GM18502 (cell line): ENCODE measurements at regions not wholly inside any gene's neighbourhood (a gene's known extent, or its start where the extent isn't known, plus 50 kb on each side); places are given as distances from the start of the nearest gene placed in this dataset.
"Not testable (repeated sequence)": the region's sequence is repeated elsewhere in the genome, so short reads cannot be mapped to it uniquely, and the experiment has no call there.

ENCODE experiments used
- ATAC-seq: cut with Tn5 transposase; IDR thresholded peaks from one replicate; pipeline ENCODE4 v1.9.1; 2021; ENCODE audit warnings: mild to moderate bottlenecking; ENCODE audit not compliant: unreplicated experiment, poor library complexity

- no peak for ATAC-seq
Observed at GRCh38 chr2:142721015-142721414, 156.4 kb upstream of the KYNU start.

GRCh38 chr2:142718576-142719155 is 158.8 kb upstream of the KYNU start:
- no peak for ATAC-seq

- no peak for ATAC-seq
Observed at GRCh38 chr2:142716463-142717242, 160.8 kb upstream of the KYNU start.

- ATAC-seq, result peak; percentile 76
Observed at GRCh38 chr2:142714600-142714999, 162.9 kb upstream of the KYNU start.

GRCh38 chr2:142710336-142710735 is 167.1 kb upstream of the KYNU start:
- ATAC-seq, result no peak

GRCh38 chr2:142707318-142707717 is 170.1 kb upstream of the KYNU start:
- ATAC-seq, result no peak

- ATAC-seq, result not testable (repeated sequence)
Observed at GRCh38 chr2:142702397-142702796, 175.1 kb upstream of the KYNU start.

GRCh38 chr2:142695350-142696257 is 181.9 kb upstream of the KYNU start:
- peak; percentile 61 for ATAC-seq

- ATAC-seq, result no peak
Observed at GRCh38 chr2:142694282-142694681, 183.2 kb upstream of the KYNU start.

GRCh38 chr2:142693171-142693950 is 184.1 kb upstream of the KYNU start:
- no peak for ATAC-seq

GRCh38 chr2:142688856-142689605 is 188.4 kb upstream of the KYNU start:
- ATAC-seq, result no peak

GRCh38 chr2:142687509-142687908 is 190.0 kb upstream of the KYNU start:
- no peak for ATAC-seq

GRCh38 chr2:142687075-142687474 is 190.4 kb upstream of the KYNU start:
- ATAC-seq, result no peak

- ATAC-seq, result no peak
Observed at GRCh38 chr2:142684667-142685066, 192.8 kb upstream of the KYNU start.

- ATAC-seq, result peak; percentile 41
Observed at GRCh38 chr2:142682528-142682927, 194.9 kb upstream of the KYNU start.

GRCh38 chr2:142681952-142682351 is 195.5 kb upstream of the KYNU start:
- ATAC-seq, result no peak

- no peak for ATAC-seq
Observed at GRCh38 chr2:142678164-142678563, 199.3 kb upstream of the KYNU start.

GRCh38 chr2:142675398-142675797 is 202.1 kb upstream of the KYNU start:
- no peak for ATAC-seq

- no peak for ATAC-seq
Observed at GRCh38 chr2:142673836-142674235, 203.6 kb upstream of the KYNU start.

GRCh38 chr2:142672698-142673097 is 204.8 kb upstream of the KYNU start:
- ATAC-seq, result no peak
